Astrocyte (in vitro differentiated cells and primary cell): ENCODE measurements at regions not wholly inside any gene's neighbourhood (a gene's known extent, or its start where the extent isn't known, plus 50 kb on each side); places are given as distances from the start of the nearest gene placed in this dataset.

Experiments
- DNase-seq: peaks from one replicate; pipeline ENCODE4 v3.0.0-alpha.2; 2010; ENCODE audit warnings: low read depth
- FAIRE-seq: peaks from 2 replicates; lab custom pipeline; 2011; peaks lifted over from hg19 to GRCh38; lab: Jason Lieb, UNC
- H2AFZ ChIP-seq: 2 replicates; pipeline ENCODE4 v1.6.0; 2012; ENCODE audit warnings: low read depth, low read length, inconsistent platforms
- H3K27ac ChIP-seq: 2 replicates; pipeline ENCODE4 v1.5.1; 2011; ENCODE audit warnings: low read depth, low read length, inconsistent platforms
- H3K27me3 ChIP-seq: 2 replicates; pipeline ENCODE4 v1.6.0; 2011; ENCODE audit warnings: low read length, inconsistent platforms; ENCODE audit not compliant: insufficient read depth
- H3K36me3 ChIP-seq: 2 replicates; pipeline ENCODE4 v1.5.1; 2011; ENCODE audit warnings: low read length, inconsistent platforms; ENCODE audit not compliant: insufficient read depth
- H3K4me1 ChIP-seq: 2 replicates; pipeline ENCODE4 v1.5.1; 2011; ENCODE audit warnings: low read length, inconsistent platforms; ENCODE audit not compliant: insufficient read depth
- H3K4me2 ChIP-seq: 2 replicates; pipeline ENCODE4 v1.6.0; 2012; ENCODE audit warnings: low read length, inconsistent platforms
- H3K4me3 ChIP-seq: 2 replicates; pipeline ENCODE4 v1.5.1; 2011; ENCODE audit warnings: low read depth, mild to moderate bottlenecking, low read length, inconsistent platforms; ENCODE audit not compliant: insufficient read depth
- H3K79me2 ChIP-seq: 2 replicates; pipeline ENCODE4 v1.6.0; 2012; ENCODE audit warnings: mild to moderate bottlenecking, low read length, inconsistent platforms; ENCODE audit not compliant: insufficient read depth
- H3K9ac ChIP-seq: 2 replicates; pipeline ENCODE4 v1.6.0; 2012; ENCODE audit warnings: mild to moderate bottlenecking, low read length, inconsistent platforms
- H3K9me3 ChIP-seq: 2 replicates; pipeline ENCODE4 v1.5.1; 2012; ENCODE audit warnings: low read depth, mild to moderate bottlenecking, low read length, inconsistent platforms; ENCODE audit not compliant: insufficient read depth
- H4K20me1 ChIP-seq: 2 replicates; pipeline ENCODE4 v1.6.0; 2012; ENCODE audit warnings: low read length, inconsistent platforms; ENCODE audit not compliant: insufficient read depth
- H3K27ac Mint-ChIP-seq: one replicate; pipeline ENCODE4 v1.8.0; 2021; ENCODE audit warnings: mild to moderate bottlenecking, mixed read lengths; ENCODE audit not compliant: unreplicated experiment
- H3K27me3 Mint-ChIP-seq: one replicate; pipeline ENCODE4 v1.8.0; 2021; ENCODE audit warnings: low read depth, mixed read lengths; ENCODE audit not compliant: unreplicated experiment
- H3K36me3 Mint-ChIP-seq: one replicate; pipeline ENCODE4 v1.8.0; 2021; ENCODE audit warnings: low read depth, mixed read lengths; ENCODE audit not compliant: unreplicated experiment
- H3K4me1 Mint-ChIP-seq: one replicate; pipeline ENCODE4 v1.8.0; 2021; ENCODE audit warnings: low read depth, mixed read lengths; ENCODE audit not compliant: unreplicated experiment
- H3K4me3 Mint-ChIP-seq: one replicate; pipeline ENCODE4 v1.8.0; 2021; ENCODE audit warnings: mild to moderate bottlenecking, moderate library complexity, mixed read lengths; ENCODE audit not compliant: unreplicated experiment
- H3K9me3 Mint-ChIP-seq: one replicate; pipeline ENCODE4 v1.8.0; 2021; ENCODE audit warnings: mild to moderate bottlenecking, mixed read lengths; ENCODE audit not compliant: unreplicated experiment
- EZH2 ChIP-seq: IDR thresholded peaks from 2 replicates; pipeline ENCODE4 v1.6.1; 2012; ENCODE audit warnings: mild to moderate bottlenecking, low read length, inconsistent platforms; ENCODE audit not compliant: insufficient read depth
- TF ChIP-seq, protein P1 (sequence below): IDR thresholded peaks from 2 replicates; pipeline ENCODE4 v1.5.1; 2011; ENCODE audit warnings: low read depth, mild to moderate bottlenecking, inconsistent platforms, low read length, moderate library complexity; ENCODE audit not compliant: insufficient read depth

DNA sequence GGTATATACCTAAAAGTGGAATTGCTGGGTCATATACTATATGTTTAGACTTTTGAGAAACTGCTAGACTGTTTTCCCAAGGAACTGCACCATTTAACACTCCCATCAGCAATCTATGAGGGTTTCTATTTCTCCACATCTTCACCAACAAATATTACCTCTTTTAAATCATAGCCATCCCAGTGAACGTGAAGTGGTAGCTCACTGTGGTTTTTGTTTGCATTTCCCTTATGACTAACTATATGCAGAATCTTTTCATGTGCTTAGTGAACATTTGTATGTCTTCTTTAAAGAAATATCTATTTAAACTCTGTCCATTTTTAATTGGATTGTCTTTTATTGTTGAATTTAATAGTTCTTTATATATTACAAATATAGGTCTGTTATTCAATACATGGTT, 115.8 kb upstream of the SEC61G start:
- no peaks in the 10 kb centered on the region for H3K79me2 ChIP-seq
- DNase-seq (no peak), FAIRE-seq (no peak)
- no peaks in the 10 kb centered on the region for H3K9me3 Mint-ChIP-seq
- no peaks in the 10 kb centered on the region for H4K20me1 ChIP-seq
- H3K4me3 ChIP-seq, result no peak overlapping the region
- no peak overlapping the region for H3K9ac ChIP-seq
- H3K27me3 Mint-ChIP-seq, result no peaks in the 10 kb centered on the region
- peaks cover 12% of the 10 kb centered on the region for H3K4me1 Mint-ChIP-seq
- no peak overlapping the region for H2AFZ ChIP-seq
- no peak overlapping the region for H3K27ac ChIP-seq
- H3K36me3 Mint-ChIP-seq, result no peaks in the 10 kb centered on the region
- H3K27me3 ChIP-seq, result no peaks in the 10 kb centered on the region
- no peak overlapping the region for H3K27ac Mint-ChIP-seq
- H3K4me3 Mint-ChIP-seq, result no peak overlapping the region
- no peak for TF ChIP-seq EZH2
- TF ChIP-seq, protein P1, sequence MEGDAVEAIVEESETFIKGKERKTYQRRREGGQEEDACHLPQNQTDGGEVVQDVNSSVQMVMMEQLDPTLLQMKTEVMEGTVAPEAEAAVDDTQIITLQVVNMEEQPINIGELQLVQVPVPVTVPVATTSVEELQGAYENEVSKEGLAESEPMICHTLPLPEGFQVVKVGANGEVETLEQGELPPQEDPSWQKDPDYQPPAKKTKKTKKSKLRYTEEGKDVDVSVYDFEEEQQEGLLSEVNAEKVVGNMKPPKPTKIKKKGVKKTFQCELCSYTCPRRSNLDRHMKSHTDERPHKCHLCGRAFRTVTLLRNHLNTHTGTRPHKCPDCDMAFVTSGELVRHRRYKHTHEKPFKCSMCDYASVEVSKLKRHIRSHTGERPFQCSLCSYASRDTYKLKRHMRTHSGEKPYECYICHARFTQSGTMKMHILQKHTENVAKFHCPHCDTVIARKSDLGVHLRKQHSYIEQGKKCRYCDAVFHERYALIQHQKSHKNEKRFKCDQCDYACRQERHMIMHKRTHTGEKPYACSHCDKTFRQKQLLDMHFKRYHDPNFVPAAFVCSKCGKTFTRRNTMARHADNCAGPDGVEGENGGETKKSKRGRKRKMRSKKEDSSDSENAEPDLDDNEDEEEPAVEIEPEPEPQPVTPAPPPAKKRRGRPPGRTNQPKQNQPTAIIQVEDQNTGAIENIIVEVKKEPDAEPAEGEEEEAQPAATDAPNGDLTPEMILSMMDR, result no peak
- no peaks in the 10 kb centered on the region for H3K9me3 ChIP-seq
- no peaks in the 10 kb centered on the region for H3K4me1 ChIP-seq
- no peaks in the 10 kb centered on the region for H3K36me3 ChIP-seq
- no peak overlapping the region for H3K4me2 ChIP-seq

DNA sequence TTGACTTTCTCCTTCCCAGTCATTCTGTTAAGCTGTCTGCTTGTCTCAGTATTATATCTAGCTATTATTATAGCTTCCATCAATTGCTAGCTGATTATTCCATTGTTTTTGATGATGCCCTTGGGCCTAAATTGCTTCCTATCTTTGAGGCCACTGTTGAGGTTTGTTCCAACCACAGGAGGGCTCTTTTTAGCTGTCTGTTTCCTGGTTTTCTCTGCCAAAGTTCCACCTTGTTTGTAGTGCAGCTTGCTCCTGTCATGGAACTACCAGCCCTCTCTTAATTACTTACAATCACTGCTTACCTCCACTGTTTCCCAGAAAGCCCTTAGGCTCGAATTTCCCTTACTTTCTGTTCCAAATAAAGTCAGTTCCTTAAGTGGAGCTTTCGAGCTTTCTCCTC, 118.7 kb upstream of the SEC61G start:
- H3K27me3 Mint-ChIP-seq, result peaks cover 4% of the 10 kb centered on the region
- no peak for FAIRE-seq
- H3K9me3 ChIP-seq, result no peaks in the 10 kb centered on the region
- H4K20me1 ChIP-seq, result no peaks in the 10 kb centered on the region
- TF ChIP-seq EZH2, result no peak
- TF ChIP-seq, protein P1, result no peak
- no peak for DNase-seq
- no peak overlapping the region for H3K9ac ChIP-seq
- H3K36me3 ChIP-seq, result no peaks in the 10 kb centered on the region
- H2AFZ ChIP-seq, result peak overlapping the region; percentile 55
- H3K9me3 Mint-ChIP-seq, result no peaks in the 10 kb centered on the region
- H3K4me3 ChIP-seq, result no peak overlapping the region
- no peak overlapping the region for H3K4me3 Mint-ChIP-seq
- H3K27ac ChIP-seq, result no peak overlapping the region
- no peaks in the 10 kb centered on the region for H3K27me3 ChIP-seq
- H3K4me1 Mint-ChIP-seq, result peaks cover 20% of the 10 kb centered on the region
- no peak overlapping the region for H3K4me2 ChIP-seq
- H3K79me2 ChIP-seq, result no peaks in the 10 kb centered on the region
- no peaks in the 10 kb centered on the region for H3K4me1 ChIP-seq
- H3K27ac Mint-ChIP-seq, result no peak overlapping the region
- H3K36me3 Mint-ChIP-seq, result no peaks in the 10 kb centered on the region

DNA sequence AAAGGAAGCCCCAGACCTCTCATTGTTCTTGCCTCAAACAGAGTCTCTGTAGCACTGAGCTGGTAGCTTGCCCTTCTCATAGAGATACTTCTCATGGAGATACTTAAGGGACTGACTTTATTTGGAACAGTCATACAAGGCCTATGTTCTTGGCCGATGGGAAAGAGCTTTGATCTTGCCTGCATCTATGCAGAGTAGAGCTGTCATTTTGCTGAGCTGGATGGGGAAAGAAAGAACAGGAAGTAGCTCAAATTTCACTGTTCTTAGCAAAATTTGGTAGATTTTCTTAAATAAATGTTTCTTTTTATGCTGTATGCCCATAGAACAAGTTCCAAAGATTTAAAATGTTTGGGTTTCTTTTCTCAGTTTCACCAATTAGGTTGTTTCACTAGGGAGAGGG, 119.3 kb upstream of the SEC61G start:
- Mint-ChIP-seq H3K27me3 (peaks cover 4% of the 10 kb centered on the region), H3K9me3 (no peaks in the 10 kb centered on the region), H3K4me1 (peaks cover 20% of the 10 kb centered on the region), H3K4me3 (no peak overlapping the region), H3K27ac (no peak overlapping the region), H3K36me3 (no peaks in the 10 kb centered on the region)
- Histone ChIP-seq H3K4me3 (no peak overlapping the region), H3K36me3 (no peaks in the 10 kb centered on the region), H3K27me3 (no peaks in the 10 kb centered on the region), H4K20me1 (no peaks in the 10 kb centered on the region), H2AFZ (peak overlapping the region; percentile 55), H3K9me3 (no peaks in the 10 kb centered on the region), H3K4me2 (no peak overlapping the region), H3K27ac (no peak overlapping the region), H3K79me2 (no peaks in the 10 kb centered on the region), H3K4me1 (no peaks in the 10 kb centered on the region), H3K9ac (no peak overlapping the region)
- TF ChIP-seq, protein P1, result no peak
- TF ChIP-seq EZH2, result no peak
- DNase-seq (no peak), FAIRE-seq (no peak)
